GM23338 (cell line): ENCODE measurements at regions not wholly inside any gene's neighbourhood (a gene's known extent, or its start where the extent isn't known, plus 50 kb on each side); places are given as distances from the start of the nearest gene placed in this dataset.

Experiments
- ATAC-seq: fragments of 200-7000 bp; cut with Tn5 transposase; 3 replicates; pipeline ENCODE4 v1.9.1; 2020
- DNase-seq: peaks from one replicate; pipeline ENCODE4 v3.0.0-alpha.2; 2015; ENCODE audit warnings: low spot score
- H2AFZ ChIP-seq: fragments of 200-600 bp; sonication (generic); 2 replicates; pipeline ENCODE4 v1.8.0; 2016; ENCODE audit warnings: antibody characterized with exemption, mild to moderate bottlenecking, moderate library complexity
- H3F3A ChIP-seq: fragments of 200-600 bp; sonication (generic); replicated peaks from 2 replicates; pipeline ENCODE4 v1.8.0; 2017; ENCODE audit warnings: antibody characterized with exemption, mixed run types, low read depth
- H3K27ac ChIP-seq: fragments of 200-600 bp; sonication (generic); 2 replicates; pipeline ENCODE4 v1.6.1; 2016; ENCODE audit warnings: low read depth
- H3K27me3 ChIP-seq: fragments of 200-600 bp; sonication (generic); 2 replicates; pipeline ENCODE4 v1.8.0; 2016; ENCODE audit warnings: mild to moderate bottlenecking, mixed run types, moderate library complexity; ENCODE audit not compliant: insufficient read depth
- H3K36me3 ChIP-seq: fragments of 200-600 bp; sonication (generic); 2 replicates; pipeline ENCODE4 v1.8.0; 2016; ENCODE audit warnings: mild to moderate bottlenecking; ENCODE audit not compliant: insufficient read depth
- H3K4me1 ChIP-seq: fragments of 200-600 bp; sonication (generic); 2 replicates; pipeline ENCODE4 v1.8.0; 2016; ENCODE audit warnings: mild to moderate bottlenecking, moderate library complexity; ENCODE audit not compliant: insufficient read depth
- H3K4me2 ChIP-seq: fragments of 200-600 bp; sonication (generic); 2 replicates; pipeline ENCODE4 v1.7.1; 2017; ENCODE audit warnings: mixed run types
- H3K4me3 ChIP-seq: fragments of 200-600 bp; sonication (generic); 2 replicates; pipeline ENCODE4 v1.6.1; 2016; ENCODE audit warnings: mixed run types
- H3K79me2 ChIP-seq: fragments of 200-600 bp; sonication (generic); replicated peaks from 2 replicates; pipeline ENCODE4 v1.8.0; 2017; ENCODE audit warnings: mild to moderate bottlenecking; ENCODE audit not compliant: insufficient read depth
- H3K9me2 ChIP-seq: fragments of 200-600 bp; sonication (generic); 2 replicates; pipeline ENCODE4 v1.8.0; 2017; ENCODE audit not compliant: insufficient read depth
- H4K20me1 ChIP-seq: fragments of 200-600 bp; sonication (generic); replicated peaks from 2 replicates; pipeline ENCODE4 v1.8.0; 2017; ENCODE audit warnings: mild to moderate bottlenecking; ENCODE audit not compliant: insufficient read depth
- H3K27ac Mint-ChIP-seq: 2 replicates; pipeline ENCODE4 v1.8.0; 2020; ENCODE audit warnings: inconsistent platforms, mild to moderate bottlenecking, moderate library complexity, mixed read lengths
- H3K27me3 Mint-ChIP-seq: 3 replicates; pipeline ENCODE4 v1.8.0; 2022; ENCODE audit warnings: low read depth, mild to moderate bottlenecking, moderate library complexity, mixed read lengths, inconsistent platforms; ENCODE audit not compliant: insufficient read depth, poor library complexity
- H3K36me3 Mint-ChIP-seq: 3 replicates; pipeline ENCODE4 v1.8.0; 2021; ENCODE audit warnings: low read depth, mild to moderate bottlenecking, inconsistent platforms, moderate library complexity, mixed read lengths
- H3K4me1 Mint-ChIP-seq: 3 replicates; pipeline ENCODE4 v1.8.0; 2020; ENCODE audit warnings: mild to moderate bottlenecking, inconsistent platforms, mixed read lengths
- H3K4me3 Mint-ChIP-seq: 3 replicates; pipeline ENCODE4 v1.8.0; 2021; ENCODE audit warnings: moderate library complexity, mild to moderate bottlenecking, inconsistent platforms, mixed read lengths
- H3K9me3 Mint-ChIP-seq: 3 replicates; pipeline ENCODE4 v1.8.0; 2020; ENCODE audit warnings: moderate library complexity, mild to moderate bottlenecking, inconsistent platforms, mixed read lengths
- CREB1 ChIP-seq: fragments of 250-450 bp; sonication (Bioruptor Pico); IDR thresholded peaks from 2 replicates; pipeline ENCODE4 v1.5.0; 2020; ENCODE audit warnings: low read depth, mild to moderate bottlenecking, moderate library complexity
- EZH2 ChIP-seq: fragments of 200-600 bp; sonication (generic); IDR thresholded peaks from one replicate; pipeline ENCODE4 v1.8.0; 2017; ENCODE audit warnings: antibody characterized with exemption, mild to moderate bottlenecking, low read depth; ENCODE audit not compliant: unreplicated experiment
- EZH2phosphoT487 ChIP-seq: fragments of 200-600 bp; sonication (generic); IDR thresholded peaks from one replicate; pipeline ENCODE4 v1.8.1; 2018; ENCODE audit warnings: antibody characterized with exemption; ENCODE audit not compliant: unreplicated experiment
- JUNB ChIP-seq: IDR thresholded peaks from one replicate; pipeline ENCODE4 v1.6.1; 2016; ENCODE audit warnings: antibody characterized with exemption; ENCODE audit not compliant: unreplicated experiment
- NANOG ChIP-seq: IDR thresholded peaks from 2 replicates; pipeline ENCODE4 v1.6.1; 2016; ENCODE audit warnings: antibody characterized with exemption, borderline replicate concordance
- POLR2AphosphoS5 ChIP-seq: IDR thresholded peaks from 2 replicates; pipeline ENCODE4 v1.6.1; 2016; ENCODE audit warnings: antibody characterized with exemption, low read depth
- STAT1 ChIP-seq: IDR thresholded peaks from one replicate; pipeline ENCODE4 v1.6.1; 2016; ENCODE audit warnings: antibody characterized with exemption; ENCODE audit not compliant: unreplicated experiment
- ZNF114 ChIP-seq: fragments of 250-450 bp; sonication (Bioruptor Pico); IDR thresholded peaks from 2 replicates; pipeline ENCODE4 v1.5.0; 2020; ENCODE audit warnings: mild to moderate bottlenecking, moderate library complexity
- ZNF331 ChIP-seq: fragments of 250-450 bp; sonication (Bioruptor Pico); IDR thresholded peaks from 2 replicates; pipeline ENCODE4 v1.5.0; 2020; ENCODE audit warnings: low read depth, mild to moderate bottlenecking, moderate library complexity
- TF ChIP-seq, protein P1 (sequence below), 2 experiments: fragments of 200-600 bp in 1 of 2; sonication (generic) in 1 of 2; conservative IDR thresholded peaks; 2 replicates each; pipeline versions ENCODE4 v1.5.1 to v1.6.1; 2016 to 2017; ENCODE audit warnings: antibody characterized with exemption in 2 of 2, low read depth in 2 of 2, mild to moderate bottlenecking in 2 of 2, moderate library complexity in 1 of 2
- TF ChIP-seq, protein P2 (sequence below): fragments of 250-450 bp; sonication (Bioruptor Pico); IDR thresholded peaks from 2 replicates; pipeline ENCODE4 v1.5.0; 2020; ENCODE audit warnings: mild to moderate bottlenecking, moderate library complexity
- TF ChIP-seq, protein P3 (sequence below): IDR thresholded peaks from one replicate; pipeline ENCODE4 v1.6.1; 2018; ENCODE audit warnings: antibody characterized with exemption; ENCODE audit not compliant: unreplicated experiment
- TF ChIP-seq, protein P4 (sequence below): IDR thresholded peaks from 2 replicates; pipeline ENCODE4 v1.6.1; 2016; ENCODE audit warnings: antibody characterized with exemption

DNA sequence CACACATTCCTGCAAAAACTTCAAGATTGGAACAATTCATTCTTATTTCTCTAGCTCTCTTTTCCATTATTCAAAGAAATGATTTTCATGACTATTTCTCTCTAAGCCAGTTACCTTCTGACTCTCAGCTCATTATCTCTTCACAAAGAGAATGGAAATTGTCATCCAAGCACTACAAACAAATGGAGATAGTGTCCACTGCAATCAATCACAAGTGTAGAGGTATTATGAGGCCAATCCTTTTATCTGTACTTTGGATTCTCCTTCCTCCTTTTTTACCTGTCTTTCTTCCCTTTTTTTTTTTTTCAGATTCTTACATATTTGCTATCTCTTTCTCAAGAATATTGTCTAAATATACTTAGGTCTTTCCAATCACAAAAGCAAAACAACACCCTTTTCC, 497.7 kb upstream of the MEF2C start:
- Mint-ChIP-seq H3K27me3 (no peaks in the 10 kb centered on the region), H3K9me3 (no peaks in the 10 kb centered on the region), H3K36me3 (no peaks in the 10 kb centered on the region), H3K4me1 (peaks cover 2% of the 10 kb centered on the region), H3K27ac (no peak overlapping the region), H3K4me3 (no peak overlapping the region)
- H3K79me2 ChIP-seq, result no peaks in the 10 kb centered on the region
- no peaks in the 10 kb centered on the region for H3F3A ChIP-seq
- no peaks in the 10 kb centered on the region for H3K4me1 ChIP-seq
- H4K20me1 ChIP-seq, result no peaks in the 10 kb centered on the region
- no peak overlapping the region for H3K27ac ChIP-seq
- no peak overlapping the region for H3K4me2 ChIP-seq
- TF ChIP-seq JUNB (no peak), NANOG (no peak), EZH2 (no peak), ZNF331 (CRISPR knock-in tag) (no peak), STAT1 (no peak), EZH2phosphoT487 (no peak), ZNF114 (no peak), POLR2AphosphoS5 (no peak), CREB1 (CRISPR knock-in tag) (no peak)
- TF ChIP-seq, protein P1, sequence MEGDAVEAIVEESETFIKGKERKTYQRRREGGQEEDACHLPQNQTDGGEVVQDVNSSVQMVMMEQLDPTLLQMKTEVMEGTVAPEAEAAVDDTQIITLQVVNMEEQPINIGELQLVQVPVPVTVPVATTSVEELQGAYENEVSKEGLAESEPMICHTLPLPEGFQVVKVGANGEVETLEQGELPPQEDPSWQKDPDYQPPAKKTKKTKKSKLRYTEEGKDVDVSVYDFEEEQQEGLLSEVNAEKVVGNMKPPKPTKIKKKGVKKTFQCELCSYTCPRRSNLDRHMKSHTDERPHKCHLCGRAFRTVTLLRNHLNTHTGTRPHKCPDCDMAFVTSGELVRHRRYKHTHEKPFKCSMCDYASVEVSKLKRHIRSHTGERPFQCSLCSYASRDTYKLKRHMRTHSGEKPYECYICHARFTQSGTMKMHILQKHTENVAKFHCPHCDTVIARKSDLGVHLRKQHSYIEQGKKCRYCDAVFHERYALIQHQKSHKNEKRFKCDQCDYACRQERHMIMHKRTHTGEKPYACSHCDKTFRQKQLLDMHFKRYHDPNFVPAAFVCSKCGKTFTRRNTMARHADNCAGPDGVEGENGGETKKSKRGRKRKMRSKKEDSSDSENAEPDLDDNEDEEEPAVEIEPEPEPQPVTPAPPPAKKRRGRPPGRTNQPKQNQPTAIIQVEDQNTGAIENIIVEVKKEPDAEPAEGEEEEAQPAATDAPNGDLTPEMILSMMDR (conservative IDR thresholded peaks at IDR 0.05; ENCODE audit: low read depth in 2 of 2), result no peak
- TF ChIP-seq, protein P2, sequence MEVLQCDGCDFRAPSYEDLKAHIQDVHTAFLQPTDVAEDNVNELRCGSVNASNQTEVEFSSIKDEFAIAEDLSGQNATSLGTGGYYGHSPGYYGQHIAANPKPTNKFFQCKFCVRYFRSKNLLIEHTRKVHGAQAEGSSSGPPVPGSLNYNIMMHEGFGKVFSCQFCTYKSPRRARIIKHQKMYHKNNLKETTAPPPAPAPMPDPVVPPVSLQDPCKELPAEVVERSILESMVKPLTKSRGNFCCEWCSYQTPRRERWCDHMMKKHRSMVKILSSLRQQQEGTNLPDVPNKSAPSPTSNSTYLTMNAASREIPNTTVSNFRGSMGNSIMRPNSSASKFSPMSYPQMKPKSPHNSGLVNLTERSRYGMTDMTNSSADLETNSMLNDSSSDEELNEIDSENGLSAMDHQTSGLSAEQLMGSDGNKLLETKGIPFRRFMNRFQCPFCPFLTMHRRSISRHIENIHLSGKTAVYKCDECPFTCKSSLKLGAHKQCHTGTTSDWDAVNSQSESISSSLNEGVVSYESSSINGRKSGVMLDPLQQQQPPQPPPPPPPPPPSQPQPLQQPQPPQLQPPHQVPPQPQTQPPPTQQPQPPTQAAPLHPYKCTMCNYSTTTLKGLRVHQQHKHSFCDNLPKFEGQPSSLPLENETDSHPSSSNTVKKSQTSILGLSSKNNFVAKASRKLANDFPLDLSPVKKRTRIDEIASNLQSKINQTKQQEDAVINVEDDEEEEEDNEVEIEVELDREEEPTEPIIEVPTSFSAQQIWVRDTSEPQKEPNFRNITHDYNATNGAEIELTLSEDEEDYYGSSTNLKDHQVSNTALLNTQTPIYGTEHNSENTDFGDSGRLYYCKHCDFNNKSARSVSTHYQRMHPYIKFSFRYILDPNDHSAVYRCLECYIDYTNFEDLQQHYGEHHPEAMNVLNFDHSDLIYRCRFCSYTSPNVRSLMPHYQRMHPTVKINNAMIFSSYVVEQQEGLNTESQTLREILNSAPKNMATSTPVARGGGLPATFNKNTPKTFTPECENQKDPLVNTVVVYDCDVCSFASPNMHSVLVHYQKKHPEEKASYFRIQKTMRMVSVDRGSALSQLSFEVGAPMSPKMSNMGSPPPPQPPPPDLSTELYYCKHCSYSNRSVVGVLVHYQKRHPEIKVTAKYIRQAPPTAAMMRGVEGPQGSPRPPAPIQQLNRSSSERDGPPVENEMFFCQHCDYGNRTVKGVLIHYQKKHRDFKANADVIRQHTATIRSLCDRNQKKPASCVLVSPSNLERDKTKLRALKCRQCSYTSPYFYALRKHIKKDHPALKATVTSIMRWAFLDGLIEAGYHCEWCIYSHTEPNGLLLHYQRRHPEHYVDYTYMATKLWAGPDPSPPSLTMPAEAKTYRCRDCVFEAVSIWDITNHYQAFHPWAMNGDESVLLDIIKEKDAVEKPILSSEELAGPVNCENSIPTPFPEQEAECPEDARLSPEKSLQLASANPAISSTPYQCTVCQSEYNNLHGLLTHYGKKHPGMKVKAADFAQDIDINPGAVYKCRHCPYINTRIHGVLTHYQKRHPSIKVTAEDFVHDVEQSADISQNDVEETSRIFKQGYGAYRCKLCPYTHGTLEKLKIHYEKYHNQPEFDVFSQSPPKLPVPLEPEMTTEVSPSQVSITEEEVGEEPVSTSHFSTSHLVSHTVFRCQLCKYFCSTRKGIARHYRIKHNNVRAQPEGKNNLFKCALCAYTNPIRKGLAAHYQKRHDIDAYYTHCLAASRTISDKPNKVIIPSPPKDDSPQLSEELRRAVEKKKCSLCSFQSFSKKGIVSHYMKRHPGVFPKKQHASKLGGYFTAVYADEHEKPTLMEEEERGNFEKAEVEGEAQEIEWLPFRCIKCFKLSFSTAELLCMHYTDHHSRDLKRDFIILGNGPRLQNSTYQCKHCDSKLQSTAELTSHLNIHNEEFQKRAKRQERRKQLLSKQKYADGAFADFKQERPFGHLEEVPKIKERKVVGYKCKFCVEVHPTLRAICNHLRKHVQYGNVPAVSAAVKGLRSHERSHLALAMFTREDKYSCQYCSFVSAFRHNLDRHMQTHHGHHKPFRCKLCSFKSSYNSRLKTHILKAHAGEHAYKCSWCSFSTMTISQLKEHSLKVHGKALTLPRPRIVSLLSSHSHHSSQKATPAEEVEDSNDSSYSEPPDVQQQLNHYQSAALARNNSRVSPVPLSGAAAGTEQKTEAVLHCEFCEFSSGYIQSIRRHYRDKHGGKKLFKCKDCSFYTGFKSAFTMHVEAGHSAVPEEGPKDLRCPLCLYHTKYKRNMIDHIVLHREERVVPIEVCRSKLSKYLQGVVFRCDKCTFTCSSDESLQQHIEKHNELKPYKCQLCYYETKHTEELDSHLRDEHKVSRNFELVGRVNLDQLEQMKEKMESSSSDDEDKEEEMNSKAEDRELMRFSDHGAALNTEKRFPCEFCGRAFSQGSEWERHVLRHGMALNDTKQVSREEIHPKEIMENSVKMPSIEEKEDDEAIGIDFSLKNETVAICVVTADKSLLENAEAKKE (CRISPR knock-in tag), result no peak
- TF ChIP-seq, protein P3, sequence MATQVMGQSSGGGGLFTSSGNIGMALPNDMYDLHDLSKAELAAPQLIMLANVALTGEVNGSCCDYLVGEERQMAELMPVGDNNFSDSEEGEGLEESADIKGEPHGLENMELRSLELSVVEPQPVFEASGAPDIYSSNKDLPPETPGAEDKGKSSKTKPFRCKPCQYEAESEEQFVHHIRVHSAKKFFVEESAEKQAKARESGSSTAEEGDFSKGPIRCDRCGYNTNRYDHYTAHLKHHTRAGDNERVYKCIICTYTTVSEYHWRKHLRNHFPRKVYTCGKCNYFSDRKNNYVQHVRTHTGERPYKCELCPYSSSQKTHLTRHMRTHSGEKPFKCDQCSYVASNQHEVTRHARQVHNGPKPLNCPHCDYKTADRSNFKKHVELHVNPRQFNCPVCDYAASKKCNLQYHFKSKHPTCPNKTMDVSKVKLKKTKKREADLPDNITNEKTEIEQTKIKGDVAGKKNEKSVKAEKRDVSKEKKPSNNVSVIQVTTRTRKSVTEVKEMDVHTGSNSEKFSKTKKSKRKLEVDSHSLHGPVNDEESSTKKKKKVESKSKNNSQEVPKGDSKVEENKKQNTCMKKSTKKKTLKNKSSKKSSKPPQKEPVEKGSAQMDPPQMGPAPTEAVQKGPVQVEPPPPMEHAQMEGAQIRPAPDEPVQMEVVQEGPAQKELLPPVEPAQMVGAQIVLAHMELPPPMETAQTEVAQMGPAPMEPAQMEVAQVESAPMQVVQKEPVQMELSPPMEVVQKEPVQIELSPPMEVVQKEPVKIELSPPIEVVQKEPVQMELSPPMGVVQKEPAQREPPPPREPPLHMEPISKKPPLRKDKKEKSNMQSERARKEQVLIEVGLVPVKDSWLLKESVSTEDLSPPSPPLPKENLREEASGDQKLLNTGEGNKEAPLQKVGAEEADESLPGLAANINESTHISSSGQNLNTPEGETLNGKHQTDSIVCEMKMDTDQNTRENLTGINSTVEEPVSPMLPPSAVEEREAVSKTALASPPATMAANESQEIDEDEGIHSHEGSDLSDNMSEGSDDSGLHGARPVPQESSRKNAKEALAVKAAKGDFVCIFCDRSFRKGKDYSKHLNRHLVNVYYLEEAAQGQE, result no peak
- TF ChIP-seq, protein P4, sequence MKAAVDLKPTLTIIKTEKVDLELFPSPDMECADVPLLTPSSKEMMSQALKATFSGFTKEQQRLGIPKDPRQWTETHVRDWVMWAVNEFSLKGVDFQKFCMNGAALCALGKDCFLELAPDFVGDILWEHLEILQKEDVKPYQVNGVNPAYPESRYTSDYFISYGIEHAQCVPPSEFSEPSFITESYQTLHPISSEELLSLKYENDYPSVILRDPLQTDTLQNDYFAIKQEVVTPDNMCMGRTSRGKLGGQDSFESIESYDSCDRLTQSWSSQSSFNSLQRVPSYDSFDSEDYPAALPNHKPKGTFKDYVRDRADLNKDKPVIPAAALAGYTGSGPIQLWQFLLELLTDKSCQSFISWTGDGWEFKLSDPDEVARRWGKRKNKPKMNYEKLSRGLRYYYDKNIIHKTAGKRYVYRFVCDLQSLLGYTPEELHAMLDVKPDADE, result no peak
- H3K36me3 ChIP-seq, result no peaks in the 10 kb centered on the region
- DNase-seq (no peak), ATAC-seq (no peak)
- H3K9me2 ChIP-seq, result peaks cover 3% of the 10 kb centered on the region
- H2AFZ ChIP-seq, result no peak overlapping the region
- no peak overlapping the region for H3K4me3 ChIP-seq
- no peaks in the 10 kb centered on the region for H3K27me3 ChIP-seq
